ENCODE measurements at regions not wholly inside any gene's neighbourhood (a gene's known extent, or its start where the extent isn't known, plus 50 kb on each side); places are given as distances from the start of the nearest gene placed in this dataset.
"Not testable (repeated sequence)": the region's sequence is repeated elsewhere in the genome, so short reads cannot be mapped to it uniquely, and the experiment has no call there.

GRCh38 chr13:54737211-54737610, 1708.6 kb downstream of the OLFM4 start:
- DNase-seq = not testable (repeated sequence)

DNA sequence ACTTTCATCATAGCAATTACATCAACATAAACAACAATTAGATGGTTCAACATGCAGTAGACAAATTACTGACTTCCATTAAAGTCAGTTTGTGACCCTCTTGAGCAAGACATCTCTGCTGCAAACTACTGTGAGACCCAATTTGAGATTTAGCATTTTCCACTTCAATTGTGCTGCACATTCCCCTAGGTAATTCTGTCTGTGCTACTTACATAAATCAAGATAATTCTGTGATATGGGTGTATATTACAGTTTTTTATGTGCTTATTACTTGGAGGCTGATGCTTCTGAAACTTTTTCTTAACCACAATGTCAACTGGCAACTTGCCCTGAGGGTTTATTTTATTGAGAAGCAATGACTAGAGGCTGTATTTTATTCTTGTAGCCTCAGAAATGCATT, 1714.4 kb downstream of the OLFM4 start:
- DNase-seq = peak; percentile 5

DNA sequence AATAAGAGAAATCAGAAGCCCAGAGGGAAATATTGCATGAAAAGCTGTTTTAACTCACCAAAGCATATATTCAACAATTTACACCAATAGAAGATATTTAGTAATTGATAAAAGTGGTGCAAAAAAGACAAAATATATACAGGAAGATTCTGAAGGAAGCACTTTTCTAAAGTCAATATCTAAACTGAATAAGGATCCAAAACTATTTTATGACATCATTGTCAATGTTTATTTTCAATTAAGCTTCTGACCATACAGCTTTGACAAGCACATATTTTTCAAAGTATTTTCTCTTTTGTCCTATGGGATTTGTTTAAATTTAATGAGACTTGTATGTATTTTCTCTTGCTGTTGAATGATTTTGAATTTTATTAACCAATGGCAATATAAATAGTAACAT, 1716.1 kb downstream of the OLFM4 start:
- DNase-seq = no peak

DNA sequence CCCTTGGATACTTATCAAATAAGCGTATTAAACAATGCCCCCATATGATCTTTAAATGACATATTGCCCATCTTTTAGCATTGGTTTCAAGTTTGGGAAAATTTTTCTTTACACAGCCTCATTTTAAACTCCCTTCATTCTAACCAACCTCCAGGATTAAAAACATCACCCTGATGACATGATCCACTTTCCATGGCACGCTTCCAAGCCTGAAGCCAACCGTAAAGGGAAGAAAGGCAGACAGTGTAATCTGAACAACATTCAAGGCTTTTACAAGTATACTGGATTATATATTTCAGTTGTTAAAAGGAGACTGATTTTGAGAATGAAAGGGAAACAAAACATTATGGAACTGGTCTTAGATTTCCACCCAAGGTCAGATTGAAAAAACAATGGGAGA, 1721.9 kb downstream of the OLFM4 start:
- peak; percentile 73 for DNase-seq

DNA sequence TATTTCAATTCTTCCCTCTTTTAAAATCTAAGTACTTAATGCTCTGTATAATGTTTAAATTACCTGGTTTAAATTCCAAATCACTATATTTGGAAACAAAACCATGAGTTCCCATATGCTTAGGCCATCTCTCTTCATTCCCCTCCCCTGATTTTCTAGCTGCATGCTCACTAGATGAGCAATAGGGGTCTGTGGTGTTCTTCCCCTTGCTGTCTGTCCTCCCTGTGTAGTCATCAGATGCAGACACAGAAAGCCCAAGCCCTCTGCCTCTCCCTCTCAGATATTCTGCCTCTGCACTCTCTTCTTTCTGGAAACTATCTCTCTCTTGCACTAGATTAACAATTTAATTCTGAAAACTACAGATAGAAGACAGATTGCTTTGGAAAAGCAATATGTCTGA, 1730.2 kb downstream of the OLFM4 start:
- DNase-seq = no peak

- DNase-seq = no peak
These were observed 1739.6 kb downstream of the OLFM4 start for GRCh38 chr13:54768214-54768613.

DNA sequence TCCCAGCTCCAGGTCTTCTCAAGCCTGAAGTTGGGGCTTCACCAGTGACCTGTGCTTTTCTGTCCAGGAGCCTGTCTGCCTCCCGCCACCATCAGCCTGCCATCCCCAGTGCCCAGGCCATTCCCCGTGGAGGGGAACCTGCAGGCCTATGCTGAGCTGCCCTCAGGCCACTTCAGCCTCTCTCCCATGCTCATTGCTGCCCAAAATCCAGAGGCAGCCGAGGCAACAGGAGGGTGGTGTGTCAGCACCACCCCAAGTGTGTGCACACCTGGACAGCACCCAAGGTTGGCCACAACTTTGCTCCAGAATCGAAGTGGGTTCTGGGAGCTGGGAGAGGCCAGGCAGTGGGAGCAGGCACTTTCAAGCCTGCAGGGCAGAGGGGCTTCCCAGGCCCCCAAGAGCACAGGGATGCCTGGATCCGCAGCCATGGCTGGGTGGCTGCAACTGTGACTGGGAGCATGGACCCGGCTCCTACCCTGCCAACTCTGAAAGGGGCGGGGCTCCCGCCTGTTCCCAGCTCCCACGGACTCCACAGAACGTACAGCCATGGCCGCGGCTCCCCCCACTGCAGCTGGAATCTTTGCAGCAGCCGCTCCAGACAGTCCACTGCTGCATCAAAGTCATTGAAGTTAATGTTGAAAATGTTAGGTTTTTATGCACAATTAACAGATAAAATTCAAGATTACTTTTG, 1747.0 kb downstream of the OLFM4 start:
- no peak for DNase-seq

- DNase-seq = no peak
These were observed 1759.1 kb downstream of the OLFM4 start for GRCh38 chr13:54787754-54788153.

- DNase-seq = no peak
These were observed 1771.1 kb downstream of the OLFM4 start for GRCh38 chr13:54799621-54800226.

DNA sequence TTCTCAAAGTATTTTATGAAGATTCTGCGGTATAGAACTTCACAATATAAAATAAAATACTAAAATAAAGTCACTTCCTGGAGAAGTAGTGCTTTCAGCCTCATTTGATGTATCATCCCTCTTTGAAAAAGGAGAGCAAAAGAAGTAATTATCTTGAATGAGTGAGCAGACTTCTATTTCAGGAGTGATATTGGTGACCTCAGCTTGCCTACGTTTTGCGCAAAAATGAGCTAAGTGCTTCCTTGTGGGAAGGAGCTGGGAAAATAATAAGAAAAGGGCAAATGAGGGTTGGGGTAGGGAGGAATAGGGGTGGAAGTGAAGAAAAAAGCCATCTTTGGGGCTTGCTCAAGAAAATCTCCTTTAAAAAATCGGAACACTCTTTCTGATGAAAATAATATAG, 1773.6 kb downstream of the OLFM4 start:
- DNase-seq = no peak

GRCh38 chr13:54805743-54806142, 1777.1 kb downstream of the OLFM4 start:
- no peak for DNase-seq

- DNase-seq = not testable (repeated sequence)
These were observed 1793.4 kb downstream of the OLFM4 start for GRCh38 chr13:54821938-54822470.

DNA sequence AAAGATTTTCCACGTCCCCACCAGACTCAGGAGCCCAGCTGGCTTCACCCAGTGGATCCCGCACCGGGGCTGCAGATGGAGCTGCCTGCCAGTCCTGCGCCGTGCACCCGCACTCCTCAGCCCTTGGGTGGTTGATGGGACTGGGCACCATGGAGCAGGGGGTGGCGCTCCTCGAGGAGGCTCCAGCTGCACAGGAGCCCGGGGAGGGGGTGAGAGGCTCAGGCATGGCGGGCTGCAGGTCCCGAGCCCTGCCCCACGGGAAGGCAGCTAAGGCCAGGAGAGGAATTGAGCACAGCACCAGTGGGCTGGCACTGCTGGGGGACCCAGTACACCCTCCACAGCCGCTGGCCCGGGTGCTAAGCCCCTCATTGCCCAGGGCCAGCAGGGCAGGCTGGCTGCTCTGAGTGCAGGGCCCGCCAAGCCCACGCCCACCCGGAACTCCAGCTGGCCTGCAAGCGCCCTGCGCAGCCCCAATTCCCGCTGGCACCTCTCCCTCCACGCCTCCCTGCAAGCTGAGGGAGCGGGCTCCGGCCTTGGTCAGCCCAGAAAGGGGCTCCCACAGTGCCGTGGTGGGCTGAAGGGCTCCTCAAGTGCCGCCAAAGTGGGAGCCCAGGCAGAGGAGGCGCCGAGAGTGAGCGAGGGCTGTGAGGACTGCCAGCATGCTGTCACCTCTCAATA, 1800.9 kb downstream of the OLFM4 start:
- DNase-seq = not testable (repeated sequence)

GRCh38 chr13:54836273-54836672, 1807.7 kb downstream of the OLFM4 start:
- DNase-seq = no peak

- DNase-seq = no peak
These were observed 1813.1 kb downstream of the OLFM4 start for GRCh38 chr13:54841682-54842081.

DNA sequence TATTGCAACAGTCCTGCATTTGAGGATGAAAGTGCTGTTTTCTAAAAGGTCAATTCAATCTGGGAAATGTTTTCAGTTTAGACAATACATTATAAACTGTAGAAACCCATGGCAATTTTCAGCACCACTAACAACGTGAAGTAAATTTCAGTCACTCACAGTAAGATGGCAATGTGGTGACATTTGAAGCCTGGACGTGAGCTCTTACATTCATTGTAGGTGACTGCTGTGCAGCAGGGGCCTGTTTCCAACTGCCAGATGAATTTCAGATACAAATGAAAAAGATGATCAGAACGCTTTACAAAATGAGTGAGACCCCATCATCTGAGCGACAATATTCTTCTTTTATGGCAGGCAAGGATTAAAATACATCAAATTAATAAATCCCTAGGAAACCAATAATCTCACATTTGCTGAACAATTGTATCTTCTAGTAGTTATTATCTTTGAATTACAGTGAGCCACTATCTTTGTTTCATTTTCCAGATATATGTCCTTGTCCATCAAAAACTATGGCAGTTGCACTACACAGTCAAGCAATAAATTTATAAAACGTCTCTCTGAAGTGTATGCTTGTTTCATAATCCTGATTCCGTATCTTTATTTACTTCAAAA, 1816.8 kb downstream of the OLFM4 start:
- peak; percentile 33 for DNase-seq

DNA sequence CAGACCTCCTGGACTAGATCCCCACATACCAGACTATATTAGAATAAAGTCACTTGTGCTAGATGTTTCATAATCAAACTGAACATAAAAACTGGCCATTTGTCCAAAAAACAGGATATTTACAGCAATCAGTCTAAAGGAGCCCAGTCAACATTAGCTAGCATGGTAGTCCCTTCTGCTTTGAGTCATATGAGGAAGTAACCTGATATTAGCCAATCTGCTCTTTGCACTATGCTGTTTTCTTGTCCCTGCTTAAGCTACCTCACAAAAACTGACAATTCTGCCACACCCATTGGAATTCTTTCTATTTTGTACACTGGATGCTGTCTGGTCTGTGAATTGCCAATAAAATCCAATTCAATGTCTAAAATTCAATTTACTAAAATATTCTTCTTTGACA, 1824.2 kb downstream of the OLFM4 start:
- DNase-seq = peak; percentile 87

- no peak for DNase-seq
These were observed 1831.2 kb downstream of the OLFM4 start for GRCh38 chr13:54859827-54860226.

GRCh38 chr13:54875111-54875510, 1846.5 kb downstream of the OLFM4 start:
- DNase-seq = no peak

DNA sequence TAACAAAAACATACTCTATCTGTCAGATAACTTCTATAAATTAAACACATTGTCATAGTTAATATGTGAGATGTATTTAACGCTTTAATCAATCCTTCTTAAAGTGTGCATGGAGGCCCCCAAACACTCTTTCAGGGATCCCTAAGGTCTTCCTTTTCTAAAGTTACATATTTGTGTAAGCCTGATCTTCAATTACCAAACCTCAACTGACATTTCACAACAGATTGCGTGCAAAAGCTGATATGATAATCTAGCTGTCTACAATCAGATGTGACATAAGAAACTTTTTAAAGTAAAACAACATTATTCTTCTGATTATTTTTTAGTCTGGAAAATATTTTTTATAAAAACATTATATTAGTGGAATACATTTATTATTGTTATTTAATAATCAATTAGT, 1850.4 kb downstream of the OLFM4 start:
- no peak for DNase-seq

DNA sequence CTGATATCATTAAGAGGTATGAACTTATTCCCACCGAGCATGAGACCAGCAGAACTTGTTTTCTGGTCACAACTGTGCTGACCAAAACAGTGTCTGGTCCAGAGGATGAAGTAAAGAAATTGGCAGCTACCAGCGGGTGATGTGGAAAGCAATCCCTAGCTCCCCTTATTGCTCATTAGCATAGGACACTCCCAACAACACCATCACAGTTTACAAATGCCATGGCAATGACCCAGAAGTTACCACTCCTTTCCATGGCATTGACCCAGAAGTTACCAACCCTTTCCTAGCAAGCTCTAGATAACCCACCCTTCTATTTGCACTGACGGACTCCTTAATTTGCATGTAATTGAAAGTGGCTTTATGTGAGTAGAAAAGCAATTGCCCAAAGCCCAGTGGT, 1856.1 kb downstream of the OLFM4 start:
- no peak for DNase-seq

GRCh38 chr13:54890976-54891375, 1862.4 kb downstream of the OLFM4 start:
- DNase-seq = no peak

GRCh38 chr13:54901316-54901715, 1872.7 kb downstream of the OLFM4 start:
- DNase-seq = no peak

GRCh38 chr13:54912367-54912766, 1883.8 kb downstream of the OLFM4 start:
- no peak for DNase-seq
